Endodermal cell (in vitro differentiated cells): ENCODE measurements at regions not wholly inside any gene's neighbourhood (a gene's known extent, or its start where the extent isn't known, plus 50 kb on each side); places are given as distances from the start of the nearest gene placed in this dataset.

Source experiments
- DNase-seq: peaks from one replicate; pipeline ENCODE4 v3.0.0-alpha.2; 2017
- H3K27ac ChIP-seq: 2 replicates; pipeline ENCODE4 v1.5.1; 2013; ENCODE audit warnings: mild to moderate bottlenecking, low read depth, low read length, moderate library complexity
- H3K27me3 ChIP-seq: 2 replicates; pipeline ENCODE4 v1.6.1; 2013; ENCODE audit warnings: mild to moderate bottlenecking, low read length, moderate library complexity; ENCODE audit not compliant: insufficient read depth, control insufficient read depth, poor library complexity, severe bottlenecking
- H3K36me3 ChIP-seq: 2 replicates; pipeline ENCODE4 v1.7.0; 2013; ENCODE audit warnings: mild to moderate bottlenecking, low read length, moderate library complexity; ENCODE audit not compliant: control insufficient read depth, insufficient read depth
- H3K4me1 ChIP-seq: one replicate; pipeline ENCODE4 v1.7.0; 2013; ENCODE audit warnings: low read length; ENCODE audit not compliant: control insufficient read depth, insufficient read depth
- H3K4me3 ChIP-seq: 2 replicates; pipeline ENCODE4 v1.5.1; 2013; ENCODE audit warnings: mild to moderate bottlenecking, low read length, moderate library complexity
- H3K9ac ChIP-seq: 2 replicates; pipeline ENCODE4 v1.6.1; 2013; ENCODE audit warnings: mild to moderate bottlenecking, low read length, moderate library complexity; ENCODE audit not compliant: poor library complexity, severe bottlenecking; ENCODE audit errors: extremely low read depth
- H3K9me3 ChIP-seq: 2 replicates; pipeline ENCODE4 v1.6.1; 2013; ENCODE audit warnings: mild to moderate bottlenecking, low read length, moderate library complexity; ENCODE audit not compliant: control insufficient read depth
- H3K27ac Mint-ChIP-seq: 2 replicates; pipeline ENCODE4 v1.8.0; 2020; ENCODE audit warnings: mixed read lengths
- H3K27me3 Mint-ChIP-seq: 2 replicates; pipeline ENCODE4 v1.8.0; 2021; ENCODE audit warnings: mild to moderate bottlenecking, mixed read lengths; ENCODE audit not compliant: insufficient read depth
- H3K36me3 Mint-ChIP-seq: 2 replicates; pipeline ENCODE4 v1.8.0; 2020; ENCODE audit warnings: low read depth, mixed read lengths
- H3K4me1 Mint-ChIP-seq: 2 replicates; pipeline ENCODE4 v1.8.0; 2020; ENCODE audit warnings: mixed read lengths
- H3K4me3 Mint-ChIP-seq: 2 replicates; pipeline ENCODE4 v1.8.0; 2020; ENCODE audit warnings: mild to moderate bottlenecking, moderate library complexity, mixed read lengths
- H3K9me3 Mint-ChIP-seq: 2 replicates; pipeline ENCODE4 v1.8.0; 2020; ENCODE audit warnings: mild to moderate bottlenecking, mixed read lengths
- WGBS, 2 experiments: methylation state at CpG; one replicate each; pipeline versions ENCODE4 v1.1.5 to v1.1.7; 2013; ENCODE audit warnings: missing lambda C conversion rate in 2 of 2, mixed read lengths in 1 of 2; ENCODE audit not compliant: insufficient coverage in 1 of 2, insufficient read length in 1 of 2; 5-methylcytosine and 5-hydroxymethylcytosine counted together
- TF ChIP-seq, protein P1 (sequence below): fragments of 200-600 bp; sonication (generic); conservative IDR thresholded peaks from 2 replicates; pipeline ENCODE4 v1.5.0; 2021; ENCODE audit warnings: antibody characterized with exemption, mild to moderate bottlenecking

GRCh38 chr2:128696421-128696820, 377.8 kb upstream of the HS6ST1 start:
- peaks cover 4% of the 10 kb centered on the region for H3K9me3 ChIP-seq
- no peaks in the 10 kb centered on the region for H3K27me3 ChIP-seq
- H3K4me3 ChIP-seq = no peak overlapping the region
- no peaks in the 10 kb centered on the region for H3K4me1 ChIP-seq
- no peak overlapping the region for H3K4me3 Mint-ChIP-seq
- no peak for DNase-seq
- no peaks in the 10 kb centered on the region for H3K36me3 ChIP-seq
- TF ChIP-seq, protein P1, sequence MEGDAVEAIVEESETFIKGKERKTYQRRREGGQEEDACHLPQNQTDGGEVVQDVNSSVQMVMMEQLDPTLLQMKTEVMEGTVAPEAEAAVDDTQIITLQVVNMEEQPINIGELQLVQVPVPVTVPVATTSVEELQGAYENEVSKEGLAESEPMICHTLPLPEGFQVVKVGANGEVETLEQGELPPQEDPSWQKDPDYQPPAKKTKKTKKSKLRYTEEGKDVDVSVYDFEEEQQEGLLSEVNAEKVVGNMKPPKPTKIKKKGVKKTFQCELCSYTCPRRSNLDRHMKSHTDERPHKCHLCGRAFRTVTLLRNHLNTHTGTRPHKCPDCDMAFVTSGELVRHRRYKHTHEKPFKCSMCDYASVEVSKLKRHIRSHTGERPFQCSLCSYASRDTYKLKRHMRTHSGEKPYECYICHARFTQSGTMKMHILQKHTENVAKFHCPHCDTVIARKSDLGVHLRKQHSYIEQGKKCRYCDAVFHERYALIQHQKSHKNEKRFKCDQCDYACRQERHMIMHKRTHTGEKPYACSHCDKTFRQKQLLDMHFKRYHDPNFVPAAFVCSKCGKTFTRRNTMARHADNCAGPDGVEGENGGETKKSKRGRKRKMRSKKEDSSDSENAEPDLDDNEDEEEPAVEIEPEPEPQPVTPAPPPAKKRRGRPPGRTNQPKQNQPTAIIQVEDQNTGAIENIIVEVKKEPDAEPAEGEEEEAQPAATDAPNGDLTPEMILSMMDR = no peak
- H3K27ac Mint-ChIP-seq = no peak overlapping the region
- WGBS, 2 experiments = 89 to 97% methylated on average over 4 to 6 of the region's 6 CpGs
- H3K27ac ChIP-seq = no peak overlapping the region
- no peak overlapping the region for H3K9ac ChIP-seq
- H3K4me1 Mint-ChIP-seq = no peaks in the 10 kb centered on the region
- peaks cover 3% of the 10 kb centered on the region for H3K9me3 Mint-ChIP-seq
- H3K27me3 Mint-ChIP-seq = peaks cover 5% of the 10 kb centered on the region
- no peaks in the 10 kb centered on the region for H3K36me3 Mint-ChIP-seq

GRCh38 chr2:128701418-128701817, 382.8 kb upstream of the HS6ST1 start:
- Histone ChIP-seq H3K36me3 (no peaks in the 10 kb centered on the region), H3K4me3 (no peak overlapping the region), H3K27me3 (no peaks in the 10 kb centered on the region), H3K9me3 (peaks cover 12% of the 10 kb centered on the region), H3K9ac (no peak overlapping the region), H3K27ac (no peak overlapping the region), H3K4me1 (no peaks in the 10 kb centered on the region)
- Mint-ChIP-seq H3K27ac (no peak overlapping the region), H3K4me3 (no peak overlapping the region), H3K27me3 (peaks cover 2% of the 10 kb centered on the region), H3K36me3 (peaks cover 2% of the 10 kb centered on the region), H3K9me3 (peaks cover 16% of the 10 kb centered on the region), H3K4me1 (no peaks in the 10 kb centered on the region)
- DNase-seq = no peak
- whole genome bisulfite sequencing, 2 experiments = 100% methylated on average over 2 of the region's 2 CpGs; no CpG with 5 or more reads in 1 of the 2 experiments
- TF ChIP-seq, protein P1 = no peak

GRCh38 chr2:128702616-128703015, 383.9 kb upstream of the HS6ST1 start:
- Mint-ChIP-seq H3K27ac (no peak overlapping the region), H3K4me3 (no peak overlapping the region), H3K9me3 (peaks cover 28% of the 10 kb centered on the region), H3K4me1 (no peaks in the 10 kb centered on the region), H3K27me3 (peaks cover 2% of the 10 kb centered on the region), H3K36me3 (peaks cover 2% of the 10 kb centered on the region)
- no peak for DNase-seq
- Histone ChIP-seq H3K4me3 (no peak overlapping the region), H3K9me3 (peaks cover 24% of the 10 kb centered on the region), H3K9ac (no peak overlapping the region), H3K4me1 (no peaks in the 10 kb centered on the region), H3K27me3 (no peaks in the 10 kb centered on the region), H3K36me3 (no peaks in the 10 kb centered on the region), H3K27ac (no peak overlapping the region)
- WGBS, 2 experiments = 80 to 100% methylated on average over 1 of the region's 1 CpG
- TF ChIP-seq, protein P1 = no peak
